Left ventricle myocardium inferior (tissue), 1 donor: ENCODE measurements at regions not wholly inside any gene's neighbourhood (a gene's known extent, or its start where the extent isn't known, plus 50 kb on each side); places are given as distances from the start of the nearest gene placed in this dataset.

Source experiments
- DNase-seq: peaks from one replicate; pipeline ENCODE4 v3.0.0-alpha.2; 2020
- H3K27ac ChIP-seq: fragments of 200-600 bp; replicated peaks from 2 replicates; pipeline ENCODE4 v1.8.0; 2021
- H3K27me3 ChIP-seq: fragments of 200-600 bp; 2 replicates; pipeline ENCODE4 v1.8.0; 2021; ENCODE audit warnings: low read depth
- H3K36me3 ChIP-seq: fragments of 200-600 bp; 2 replicates; pipeline ENCODE4 v1.8.0; 2021
- H3K4me1 ChIP-seq: fragments of 200-600 bp; 2 replicates; pipeline ENCODE4 v1.8.0; 2021
- H3K4me3 ChIP-seq: fragments of 200-600 bp; 2 replicates; pipeline ENCODE4 v1.8.0; 2021; ENCODE audit warnings: mild to moderate bottlenecking, moderate library complexity
- H3K9me3 ChIP-seq: fragments of 200-600 bp; replicated peaks from 2 replicates; pipeline ENCODE4 v1.8.0; 2021
- CTCF ChIP-seq: fragments of 200-600 bp; IDR thresholded peaks from 2 replicates; pipeline ENCODE4 v1.8.0; 2021; ENCODE audit warnings: antibody characterized with exemption, mild to moderate bottlenecking, borderline replicate concordance
- intact Hi-C: fragments of 100-400 bp; cut with micrococcal nuclease; formaldehyde crosslinking; loops from one replicate; pipeline ENCODE4 v1.11.0; 2022
- donor health status: DM: no; HTN: yes; CAD: no; lungs with severe emphysema.

GRCh38 chr4:26074712-26075430, 160.9 kb downstream of the SMIM20 start:
- Histone ChIP-seq H3K4me1 (peaks cover 6% of the 10 kb centered on the region), H3K27ac (peak overlapping the region; percentile 58), H3K27me3 (peaks cover 4% of the 10 kb centered on the region), H3K4me3 (no peak overlapping the region), H3K9me3 (peaks cover 11% of the 10 kb centered on the region), H3K36me3 (no peaks in the 10 kb centered on the region)
- intact Hi-C loops, result no loop called here
- no peak for DNase-seq
- no peak for TF ChIP-seq CTCF

GRCh38 chr4:26075583-26075982, 161.6 kb downstream of the SMIM20 start:
- DNase-seq, result no peak
- no peak overlapping the region for H3K4me3 ChIP-seq
- peaks cover 10% of the 10 kb centered on the region for H3K27me3 ChIP-seq
- peaks cover 11% of the 10 kb centered on the region for H3K9me3 ChIP-seq
- no peaks in the 10 kb centered on the region for H3K36me3 ChIP-seq
- H3K27ac ChIP-seq, result peak overlapping the region; percentile 58
- TF ChIP-seq CTCF, result no peak
- H3K4me1 ChIP-seq, result peaks cover 6% of the 10 kb centered on the region
- intact Hi-C loops, result no loop called here

GRCh38 chr4:26076000-26076587, 162.1 kb downstream of the SMIM20 start:
- Histone ChIP-seq H3K36me3 (no peaks in the 10 kb centered on the region), H3K9me3 (peaks cover 11% of the 10 kb centered on the region), H3K27ac (peak overlapping the region; percentile 58), H3K4me3 (no peak overlapping the region), H3K27me3 (peaks cover 15% of the 10 kb centered on the region), H3K4me1 (peaks cover 6% of the 10 kb centered on the region)
- no peak for TF ChIP-seq CTCF
- no peak for DNase-seq
- intact Hi-C loops, result no loop called here

- Histone ChIP-seq H3K27ac (peak overlapping the region; percentile 47), H3K4me1 (peaks cover 6% of the 10 kb centered on the region), H3K4me3 (no peak overlapping the region), H3K27me3 (peaks cover 20% of the 10 kb centered on the region), H3K9me3 (peaks cover 11% of the 10 kb centered on the region), H3K36me3 (no peaks in the 10 kb centered on the region)
- intact Hi-C loops, result no loop called here
- no peak for TF ChIP-seq CTCF
- no peak for DNase-seq
Observed at GRCh38 chr4:26076896-26077295, 162.9 kb downstream of the SMIM20 start.

- TF ChIP-seq CTCF, result no peak
- Histone ChIP-seq H3K27me3 (peaks cover 20% of the 10 kb centered on the region), H3K4me3 (no peak overlapping the region), H3K9me3 (peaks cover 11% of the 10 kb centered on the region), H3K36me3 (no peaks in the 10 kb centered on the region), H3K27ac (peak overlapping the region; percentile 10), H3K4me1 (peaks cover 9% of the 10 kb centered on the region)
- DNase-seq, result no peak
- intact Hi-C loops, result no loop called here
Observed at GRCh38 chr4:26077756-26078155, 163.7 kb downstream of the SMIM20 start.
